GM21423 (cell line): ENCODE measurements at regions not wholly inside any gene's neighbourhood (a gene's known extent, or its start where the extent isn't known, plus 50 kb on each side); places are given as distances from the start of the nearest gene placed in this dataset.
"Not testable (repeated sequence)": the region's sequence is repeated elsewhere in the genome, so short reads cannot be mapped to it uniquely, and the experiment has no call there.

Source experiments
- ATAC-seq: cut with Tn5 transposase; IDR thresholded peaks from one replicate; pipeline ENCODE4 v1.9.1; 2021; ENCODE audit warnings: mild to moderate bottlenecking, moderate library complexity; ENCODE audit not compliant: unreplicated experiment

GRCh38 chr18:11468617-11469016 lies 140.8 kb upstream of the SLC35G4 start:
- ATAC-seq: no peak

- ATAC-seq: no peak
Measured at GRCh38 chr18:11468120-11468519, 141.3 kb upstream of the SLC35G4 start.

- no peak for ATAC-seq
Measured at GRCh38 chr18:11467611-11468010, 141.8 kb upstream of the SLC35G4 start.

GRCh38 chr18:11464129-11464528 lies 145.3 kb upstream of the SLC35G4 start:
- ATAC-seq: no peak

DNA sequence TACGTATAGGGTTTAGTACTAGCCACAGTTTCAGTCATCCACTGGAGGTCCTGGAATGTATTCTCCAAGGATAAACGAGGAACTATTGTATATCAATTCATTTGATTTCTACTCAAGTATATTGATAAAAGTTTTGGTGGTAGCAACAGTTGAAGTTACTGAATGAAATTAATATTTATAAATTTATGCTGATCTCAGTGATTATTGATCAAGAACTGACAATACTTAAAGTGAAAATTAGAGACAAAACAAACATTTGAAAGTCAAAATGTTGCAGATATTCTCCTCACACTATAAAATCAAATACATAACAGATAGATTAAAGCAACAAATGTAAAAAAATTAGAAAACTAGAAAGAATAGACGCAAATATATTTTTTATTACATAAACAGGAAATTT lies 150.9 kb upstream of the SLC35G4 start:
- no peak for ATAC-seq

GRCh38 chr18:11457853-11458252 lies 151.5 kb upstream of the SLC35G4 start:
- ATAC-seq: not testable (repeated sequence)

- ATAC-seq: no peak
Measured at GRCh38 chr18:11454040-11454439, 155.4 kb upstream of the SLC35G4 start.

GRCh38 chr18:11444169-11444568 lies 165.2 kb upstream of the SLC35G4 start:
- not testable (repeated sequence) for ATAC-seq

GRCh38 chr18:11437046-11437445 lies 172.3 kb upstream of the SLC35G4 start:
- no peak for ATAC-seq

- no peak for ATAC-seq
Measured at GRCh38 chr18:11432360-11432811, 177.0 kb upstream of the SLC35G4 start.

GRCh38 chr18:11429876-11430275 lies 179.5 kb upstream of the SLC35G4 start:
- ATAC-seq: no peak

- no peak for ATAC-seq
Measured at GRCh38 chr18:11425211-11425610, 184.2 kb upstream of the SLC35G4 start.

- ATAC-seq: no peak
Measured at GRCh38 chr18:11419338-11419737, 190.1 kb upstream of the SLC35G4 start.

GRCh38 chr18:11412811-11413210 lies 196.6 kb upstream of the SLC35G4 start:
- ATAC-seq: no peak

DNA sequence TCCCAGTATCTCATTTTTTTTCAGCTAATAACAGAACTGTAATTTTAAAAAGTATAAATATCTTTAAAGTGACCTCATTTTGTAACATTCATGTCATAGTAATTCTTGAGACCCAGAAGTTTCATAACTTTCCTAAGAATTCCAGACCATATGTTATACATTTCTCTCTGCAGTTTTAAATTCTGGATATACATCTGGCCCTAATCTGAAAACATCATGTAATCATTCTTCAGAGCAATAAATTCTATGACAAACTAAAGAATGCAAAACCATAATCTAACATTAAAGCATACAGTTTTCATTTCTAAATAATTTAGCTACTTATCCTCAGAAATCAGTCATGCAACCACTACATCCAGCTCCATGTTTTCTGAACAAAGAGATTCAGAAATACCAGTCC lies 198.3 kb upstream of the SLC35G4 start:
- ATAC-seq: no peak

DNA sequence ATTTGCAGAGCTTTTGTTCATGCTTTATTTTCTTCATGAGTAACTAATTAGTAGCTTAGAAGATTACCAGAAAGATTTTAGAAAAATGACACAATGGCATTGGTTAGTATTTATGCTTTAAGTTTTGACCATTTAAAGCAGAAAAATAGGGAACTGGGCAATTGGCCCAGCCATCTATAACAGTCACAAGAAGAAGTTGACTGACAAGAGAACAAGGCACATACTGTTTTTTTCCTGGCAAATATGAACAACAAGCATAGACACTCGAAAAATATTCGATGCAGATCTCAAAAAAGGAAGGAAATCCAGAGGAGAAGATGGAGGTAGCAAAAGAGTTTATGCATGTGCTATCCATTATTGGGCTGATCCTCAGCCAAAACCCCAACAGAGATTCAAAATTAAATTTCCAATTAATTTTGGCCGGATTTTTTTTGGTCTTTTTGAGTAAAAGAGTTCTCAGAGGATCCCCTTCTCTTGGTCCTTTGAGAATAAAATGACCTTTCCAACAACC lies 200.8 kb upstream of the SLC35G4 start:
- ATAC-seq: no peak

GRCh38 chr18:11407940-11408339 lies 201.5 kb upstream of the SLC35G4 start:
- ATAC-seq: no peak

DNA sequence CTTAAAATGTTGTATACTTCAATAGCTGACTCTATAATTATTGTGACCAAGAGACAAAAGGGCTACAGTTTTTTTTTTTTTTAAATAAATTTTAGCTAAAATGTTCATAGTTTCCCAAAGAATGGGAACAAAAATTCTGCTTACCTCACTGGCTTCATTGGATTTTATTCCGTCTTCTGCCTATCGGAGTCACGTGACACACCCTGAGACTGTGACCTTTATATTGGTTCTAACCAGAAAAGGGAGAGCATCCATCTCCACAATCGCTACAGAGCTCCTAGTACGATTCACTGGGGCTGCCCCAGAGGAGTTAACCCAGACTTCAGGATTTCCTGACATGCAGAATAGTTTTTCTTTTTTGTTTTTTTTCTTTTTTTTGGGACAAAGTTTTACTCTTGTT lies 203.6 kb upstream of the SLC35G4 start:
- ATAC-seq: no peak

DNA sequence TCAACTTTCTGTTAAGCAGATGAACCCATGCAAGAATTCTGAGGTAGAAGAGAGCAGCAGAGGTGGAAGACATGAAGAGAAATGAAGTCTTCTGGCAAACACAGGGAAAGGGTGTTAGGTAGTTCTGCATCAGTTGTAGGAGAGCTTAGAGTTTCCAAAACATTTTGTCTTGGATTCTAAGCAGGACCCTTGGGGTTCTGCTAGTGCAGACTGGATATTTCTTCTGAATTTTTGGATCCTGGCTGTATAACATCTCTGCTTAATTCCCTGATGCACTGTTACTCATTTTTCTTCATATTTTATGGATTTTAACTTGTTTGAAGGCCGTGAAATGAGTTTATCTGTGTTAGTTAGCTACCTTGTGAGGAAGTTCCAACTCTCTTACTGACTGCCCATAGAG lies 208.7 kb upstream of the SLC35G4 start:
- no peak for ATAC-seq

DNA sequence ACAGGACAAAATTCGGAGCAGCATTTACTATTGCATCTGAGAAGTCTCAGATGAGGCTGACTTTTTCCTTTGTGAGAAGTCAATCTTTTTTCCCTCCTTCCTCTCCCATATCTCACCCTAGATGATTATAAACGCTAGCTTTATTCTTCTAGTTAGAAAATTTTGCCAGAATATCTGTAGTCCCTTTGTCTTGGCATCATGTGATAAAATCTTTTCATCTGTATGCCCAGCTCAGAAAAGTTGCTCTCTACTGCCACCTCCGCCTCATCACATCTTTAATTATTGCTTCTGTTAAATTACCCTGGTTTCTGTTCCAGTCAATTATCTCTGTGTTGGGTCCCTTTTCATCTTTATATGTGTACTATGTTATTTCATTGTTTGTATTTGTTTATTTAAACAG lies 210.8 kb upstream of the SLC35G4 start:
- no peak for ATAC-seq

DNA sequence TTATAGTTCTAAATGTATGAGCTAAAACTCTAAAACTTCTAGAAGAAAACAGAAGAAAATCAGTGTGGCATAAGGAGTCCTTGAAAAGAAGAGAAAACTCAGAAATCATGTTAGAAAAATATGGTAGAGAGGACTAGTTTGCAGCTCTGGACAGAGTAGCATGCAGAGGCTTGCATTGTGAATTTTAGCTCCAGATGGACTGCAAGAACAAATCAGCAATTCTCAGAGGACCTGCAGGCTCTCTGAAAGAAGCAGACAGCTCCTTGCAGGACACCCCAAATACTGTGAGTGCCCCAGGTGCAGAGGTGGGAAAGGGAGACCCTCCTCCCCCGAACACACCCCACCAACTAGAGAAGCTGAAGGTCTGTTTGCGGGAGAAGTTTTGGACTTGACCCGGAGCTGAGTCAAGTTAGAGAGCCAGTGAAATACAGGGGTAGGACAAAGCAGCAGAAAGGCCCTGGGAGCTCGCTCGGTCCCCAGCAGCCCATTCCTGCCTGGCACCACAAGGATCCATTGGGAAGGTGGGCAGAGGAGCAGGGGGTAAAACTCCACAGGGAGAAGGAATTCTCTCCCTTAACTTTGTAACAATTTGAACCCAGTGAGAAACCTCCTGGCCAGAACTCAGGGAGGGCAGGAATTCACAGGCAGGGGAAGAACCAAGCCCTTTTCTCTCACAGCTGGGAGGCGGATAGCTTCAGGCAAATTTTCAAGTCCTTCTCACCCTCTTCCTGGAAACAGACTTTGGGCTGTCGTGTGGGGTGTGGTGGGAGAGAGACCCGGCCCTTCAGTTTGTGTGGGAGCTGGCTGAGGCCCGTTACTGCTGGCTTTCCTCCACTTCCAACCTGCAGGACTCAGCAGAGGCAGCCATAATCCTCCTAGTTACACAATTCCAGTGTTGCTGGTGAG lies 216.2 kb upstream of the SLC35G4 start:
- no peak for ATAC-seq

DNA sequence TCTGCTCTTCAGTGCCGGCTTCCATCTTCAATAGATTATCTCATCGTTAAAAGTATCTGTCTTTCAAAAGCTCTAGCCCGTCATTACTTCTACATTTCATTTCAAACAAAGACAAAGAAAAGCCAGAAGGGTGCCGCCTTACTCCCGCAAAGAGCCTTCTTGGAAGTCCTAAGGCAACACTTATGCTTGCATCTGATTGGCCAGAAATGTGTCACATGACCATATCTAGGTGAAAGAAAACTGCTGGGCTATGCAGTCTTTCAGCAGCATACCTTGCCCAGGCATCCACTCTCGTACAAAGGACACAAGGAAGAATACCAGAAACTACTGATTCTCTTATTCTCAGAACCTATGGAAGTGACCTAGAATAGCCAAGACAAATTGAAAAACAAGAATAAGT lies 217.1 kb upstream of the SLC35G4 start:
- ATAC-seq: no peak

- ATAC-seq: no peak
Measured at GRCh38 chr18:11391661-11392060, 217.7 kb upstream of the SLC35G4 start.
